IPS DF 6.9 (cell line): ENCODE measurements at regions not wholly inside any gene's neighbourhood (a gene's known extent, or its start where the extent isn't known, plus 50 kb on each side); places are given as distances from the start of the nearest gene placed in this dataset.

Source experiments
- DNase-seq: peaks from one replicate; pipeline ENCODE4 v3.0.0-alpha.2; 2013; ENCODE audit warnings: low read depth, low spot score
- H3K27ac ChIP-seq: one replicate; pipeline ENCODE4 v1.5.1; 2013; ENCODE audit warnings: low read length, control low read depth
- H3K27me3 ChIP-seq: 2 replicates; pipeline ENCODE4 v1.6.1; 2013; ENCODE audit warnings: mild to moderate bottlenecking, low read length; ENCODE audit not compliant: control insufficient read depth, insufficient read depth
- H3K36me3 ChIP-seq: 2 replicates; pipeline ENCODE4 v1.6.1; 2013; ENCODE audit warnings: low read length; ENCODE audit not compliant: control insufficient read depth, insufficient read depth
- H3K4me1 ChIP-seq: 2 replicates; pipeline ENCODE4 v1.6.1; 2013; ENCODE audit warnings: low read length; ENCODE audit not compliant: control insufficient read depth, insufficient read depth
- H3K4me3 ChIP-seq: 2 replicates; pipeline ENCODE4 v1.5.1; 2013; ENCODE audit warnings: mild to moderate bottlenecking, low read length
- H3K9me3 ChIP-seq: 2 replicates; pipeline ENCODE4 v1.6.1; 2013; ENCODE audit warnings: low read length, inconsistent platforms; ENCODE audit not compliant: control insufficient read depth, insufficient read depth
- WGBS: extraction: QIAGEN DNeasy Blood & Tissue Kit; methylation state at CpG from one replicate; pipeline ENCODE4 v1.1.7; 2013; ENCODE audit warnings: mixed read lengths, missing lambda C conversion rate; ENCODE audit not compliant: insufficient read length, insufficient coverage; 5-methylcytosine and 5-hydroxymethylcytosine counted together

- Histone ChIP-seq H3K4me3 (no peak overlapping the region), H3K27ac (no peak overlapping the region), H3K36me3 (no peaks in the 10 kb centered on the region), H3K27me3 (no peaks in the 10 kb centered on the region), H3K4me1 (no peaks in the 10 kb centered on the region), H3K9me3 (no peaks in the 10 kb centered on the region)
- no peak for DNase-seq
- WGBS = no CpG with 5 or more reads among the region's 4 CpGs
Measured at GRCh38 chr1:213828867-213829266, 158.9 kb upstream of the PROX1 start.

DNA sequence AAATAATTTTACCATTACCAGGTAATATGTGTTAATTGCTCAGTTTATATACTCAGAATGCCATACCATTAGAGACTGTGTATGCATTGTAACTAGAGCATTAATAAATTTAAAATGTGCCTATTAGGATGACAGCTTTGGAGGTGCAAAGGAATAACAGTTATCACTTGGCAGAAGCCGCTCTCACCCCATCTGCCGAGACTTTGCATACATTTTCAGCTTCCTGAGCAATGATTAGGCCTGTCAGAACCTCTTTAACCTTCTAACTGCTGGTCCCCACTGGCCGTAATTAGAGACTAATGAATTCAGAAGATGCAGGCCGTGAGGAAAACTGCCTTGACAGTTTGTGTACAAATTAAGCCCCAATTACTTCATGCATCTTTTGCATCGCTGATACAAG, 158.0 kb upstream of the PROX1 start:
- no peak overlapping the region for H3K27ac ChIP-seq
- no peak overlapping the region for H3K4me3 ChIP-seq
- no peaks in the 10 kb centered on the region for H3K9me3 ChIP-seq
- no CpG with 5 or more reads among the region's 5 CpGs for WGBS
- DNase-seq = no peak
- no peaks in the 10 kb centered on the region for H3K36me3 ChIP-seq
- H3K27me3 ChIP-seq = no peaks in the 10 kb centered on the region
- no peaks in the 10 kb centered on the region for H3K4me1 ChIP-seq

- Histone ChIP-seq H3K27ac (no peak overlapping the region), H3K36me3 (no peaks in the 10 kb centered on the region), H3K4me1 (no peaks in the 10 kb centered on the region), H3K27me3 (no peaks in the 10 kb centered on the region), H3K9me3 (no peaks in the 10 kb centered on the region), H3K4me3 (no peak overlapping the region)
- no peak for DNase-seq
- no CpG with 5 or more reads among the region's 6 CpGs for WGBS
Measured at GRCh38 chr1:213830371-213830770, 157.4 kb upstream of the PROX1 start.

GRCh38 chr1:213840575-213840974, 147.2 kb upstream of the PROX1 start:
- no CpG with 5 or more reads among the region's 3 CpGs for WGBS
- Histone ChIP-seq H3K4me1 (no peaks in the 10 kb centered on the region), H3K9me3 (no peaks in the 10 kb centered on the region), H3K36me3 (no peaks in the 10 kb centered on the region), H3K27ac (no peak overlapping the region), H3K4me3 (no peak overlapping the region), H3K27me3 (no peaks in the 10 kb centered on the region)
- DNase-seq = no peak

GRCh38 chr1:213844632-213845031, 143.1 kb upstream of the PROX1 start:
- WGBS = no CpG with 5 or more reads among the region's 2 CpGs
- no peak for DNase-seq

GRCh38 chr1:213852107-213852506, 135.7 kb upstream of the PROX1 start:
- no peak overlapping the region for H3K27ac ChIP-seq
- no peak for DNase-seq
- no peaks in the 10 kb centered on the region for H3K9me3 ChIP-seq

More at GRCh38 chr1:213844632-213845031, 143.1 kb upstream of the PROX1 start:
- no peaks in the 10 kb centered on the region for H3K9me3 ChIP-seq
- H3K4me1 ChIP-seq = no peaks in the 10 kb centered on the region
- no peaks in the 10 kb centered on the region for H3K27me3 ChIP-seq
- no peak overlapping the region for H3K4me3 ChIP-seq
- no peaks in the 10 kb centered on the region for H3K36me3 ChIP-seq
- no peak overlapping the region for H3K27ac ChIP-seq

DNA sequence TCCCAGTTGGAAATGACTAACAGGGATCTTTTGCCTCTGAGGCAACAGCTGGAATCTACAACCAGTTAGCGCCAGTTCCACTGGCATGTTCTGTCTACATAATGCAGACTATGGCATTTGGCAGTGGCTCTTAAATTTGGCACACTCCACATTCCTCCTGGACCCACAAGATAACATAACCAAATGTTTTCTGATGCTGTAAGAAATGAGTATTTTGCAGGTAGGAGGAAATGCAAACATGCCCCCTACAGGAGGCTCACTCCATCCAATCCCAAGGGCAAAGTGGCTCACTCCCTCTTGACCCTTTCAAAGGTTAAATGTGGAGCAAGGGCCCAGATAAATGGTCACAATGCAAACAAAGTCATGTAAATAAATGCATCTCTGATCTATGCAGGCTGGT, 129.2 kb upstream of the PROX1 start:
- Histone ChIP-seq H3K9me3 (no peaks in the 10 kb centered on the region), H3K4me3 (no peak overlapping the region), H3K36me3 (no peaks in the 10 kb centered on the region), H3K4me1 (no peaks in the 10 kb centered on the region), H3K27me3 (no peaks in the 10 kb centered on the region), H3K27ac (no peak overlapping the region)
- no peak for DNase-seq
- WGBS = no CpG with 5 or more reads among the region's 1 CpG

More at GRCh38 chr1:213852107-213852506, 135.7 kb upstream of the PROX1 start:
- H3K27me3 ChIP-seq = no peaks in the 10 kb centered on the region
- no peak overlapping the region for H3K4me3 ChIP-seq
- no peaks in the 10 kb centered on the region for H3K4me1 ChIP-seq
- WGBS = no CpG with 5 or more reads among the region's 2 CpGs
- no peaks in the 10 kb centered on the region for H3K36me3 ChIP-seq

DNA sequence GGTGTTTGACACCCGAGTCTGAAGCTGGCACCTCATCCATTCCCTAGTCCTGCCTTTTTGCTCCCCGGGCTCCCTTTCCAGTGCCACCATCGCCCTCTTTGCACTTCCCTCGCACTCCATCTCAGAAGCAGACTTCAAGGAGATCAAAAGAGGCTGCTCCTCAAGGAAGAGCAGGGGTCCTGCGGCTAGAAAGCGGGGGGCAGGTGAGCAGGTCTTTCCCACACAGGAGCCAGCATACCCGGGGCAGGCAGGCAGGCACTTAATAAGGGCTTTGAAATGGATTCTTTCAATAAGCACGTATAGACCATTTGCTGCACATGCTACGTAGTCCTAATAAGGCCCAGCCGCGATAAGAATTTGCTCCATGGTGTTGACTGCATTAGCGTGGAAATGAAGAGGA, 125.9 kb upstream of the PROX1 start:
- Histone ChIP-seq H3K27ac (no peak overlapping the region), H3K9me3 (no peaks in the 10 kb centered on the region), H3K4me1 (no peaks in the 10 kb centered on the region), H3K36me3 (no peaks in the 10 kb centered on the region), H3K4me3 (no peak overlapping the region), H3K27me3 (no peaks in the 10 kb centered on the region)
- WGBS = no CpG with 5 or more reads among the region's 12 CpGs
- no peak for DNase-seq

- Histone ChIP-seq H3K4me3 (no peak overlapping the region), H3K27me3 (no peaks in the 10 kb centered on the region), H3K9me3 (no peaks in the 10 kb centered on the region), H3K36me3 (no peaks in the 10 kb centered on the region), H3K27ac (no peak overlapping the region), H3K4me1 (no peaks in the 10 kb centered on the region)
- WGBS = no CpG with 5 or more reads among the region's 4 CpGs
- no peak for DNase-seq
Measured at GRCh38 chr1:213864091-213864490, 123.7 kb upstream of the PROX1 start.

DNA sequence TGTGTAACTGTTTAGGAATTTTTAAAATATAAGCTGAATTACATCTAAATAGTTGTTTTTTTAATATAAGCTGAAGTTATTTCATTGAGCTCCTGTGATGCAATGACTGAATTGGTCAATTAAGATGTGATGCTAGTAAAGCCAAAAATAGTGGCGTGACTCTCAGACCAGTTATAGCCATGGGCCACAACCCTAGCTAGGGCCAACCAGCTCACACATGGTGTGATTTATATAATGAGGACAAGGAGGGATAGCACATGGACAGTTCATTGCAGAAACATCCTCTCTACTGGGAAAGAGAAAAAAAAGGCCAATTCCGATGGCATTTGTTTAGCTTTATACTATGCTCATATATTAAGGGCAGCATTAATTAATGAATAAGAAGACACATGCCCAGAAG, 119.3 kb upstream of the PROX1 start:
- Histone ChIP-seq H3K27me3 (no peaks in the 10 kb centered on the region), H3K4me1 (no peaks in the 10 kb centered on the region), H3K9me3 (no peaks in the 10 kb centered on the region), H3K36me3 (no peaks in the 10 kb centered on the region), H3K27ac (no peak overlapping the region), H3K4me3 (no peak overlapping the region)
- no CpG with 5 or more reads among the region's 2 CpGs for WGBS
- DNase-seq = no peak

GRCh38 chr1:213871179-213871578, 116.6 kb upstream of the PROX1 start:
- Histone ChIP-seq H3K4me3 (no peak overlapping the region), H3K27ac (no peak overlapping the region), H3K9me3 (no peaks in the 10 kb centered on the region), H3K36me3 (no peaks in the 10 kb centered on the region), H3K4me1 (no peaks in the 10 kb centered on the region), H3K27me3 (no peaks in the 10 kb centered on the region)
- DNase-seq = no peak
- WGBS = no CpG with 5 or more reads among the region's 4 CpGs
